Amniotic epithelial cell (primary cell): ENCODE measurements at regions not wholly inside any gene's neighbourhood (a gene's known extent, or its start where the extent isn't known, plus 50 kb on each side); places are given as distances from the start of the nearest gene placed in this dataset.

Source experiments
- DNase-seq: peaks from one replicate; pipeline ENCODE4 v3.0.0-alpha.2; 2010; ENCODE audit warnings: low read depth

- no peak for DNase-seq
Measured at GRCh38 chr16:61323456-61323855, 712.8 kb downstream of the CDH8 start.

GRCh38 chr16:61320791-61321190, 715.4 kb downstream of the CDH8 start:
- no peak for DNase-seq

GRCh38 chr16:61313931-61314330, 722.3 kb downstream of the CDH8 start:
- no peak for DNase-seq

GRCh38 chr16:61309386-61309785, 726.9 kb downstream of the CDH8 start:
- DNase-seq, result no peak

GRCh38 chr16:61306204-61306603, 730.0 kb downstream of the CDH8 start:
- no peak for DNase-seq

- no peak for DNase-seq
Measured at GRCh38 chr16:61296814-61297213, 739.4 kb downstream of the CDH8 start.

GRCh38 chr16:61296305-61296704, 739.9 kb downstream of the CDH8 start:
- no peak for DNase-seq

GRCh38 chr16:61295311-61295710, 740.9 kb downstream of the CDH8 start:
- DNase-seq, result no peak

- no peak for DNase-seq
Measured at GRCh38 chr16:61289141-61289540, 747.1 kb downstream of the CDH8 start.

- DNase-seq, result no peak
Measured at GRCh38 chr16:61277849-61278248, 758.4 kb downstream of the CDH8 start.

GRCh38 chr16:61274211-61274610, 762.0 kb downstream of the CDH8 start:
- no peak for DNase-seq

GRCh38 chr16:61270726-61271125, 765.5 kb downstream of the CDH8 start:
- no peak for DNase-seq

GRCh38 chr16:61263400-61263799, 772.8 kb downstream of the CDH8 start:
- no peak for DNase-seq

GRCh38 chr16:61261315-61261714, 774.9 kb downstream of the CDH8 start:
- no peak for DNase-seq

GRCh38 chr16:61246592-61246991, 789.6 kb downstream of the CDH8 start:
- no peak for DNase-seq

- no peak for DNase-seq
Measured at GRCh38 chr16:61243954-61244353, 792.3 kb downstream of the CDH8 start.

GRCh38 chr16:61237884-61238485, 798.3 kb downstream of the CDH8 start:
- no peak for DNase-seq

- no peak for DNase-seq
Measured at GRCh38 chr16:61233713-61234112, 802.5 kb downstream of the CDH8 start.

- no peak for DNase-seq
Measured at GRCh38 chr16:61228371-61228770, 807.9 kb downstream of the CDH8 start.

GRCh38 chr16:61215605-61216004, 820.6 kb downstream of the CDH8 start:
- no peak for DNase-seq

- no peak for DNase-seq
Measured at GRCh38 chr16:61214780-61215179, 821.5 kb downstream of the CDH8 start.

- no peak for DNase-seq
Measured at GRCh38 chr16:61210076-61210475, 826.2 kb downstream of the CDH8 start.

- DNase-seq, result no peak
Measured at GRCh38 chr16:61195006-61195405, 841.2 kb downstream of the CDH8 start.

GRCh38 chr16:61194573-61194972, 841.7 kb downstream of the CDH8 start:
- DNase-seq, result no peak

- DNase-seq, result no peak
Measured at GRCh38 chr16:61182391-61182790, 853.8 kb downstream of the CDH8 start.
